HL-60 (cell line): ENCODE measurements at regions not wholly inside any gene's neighbourhood (a gene's known extent, or its start where the extent isn't known, plus 50 kb on each side); places are given as distances from the start of the nearest gene placed in this dataset.

Source experiments
- CTCF ChIP-seq: IDR thresholded peaks from one replicate; pipeline ENCODE4 v1.5.1; 2011; ENCODE audit warnings: low read length, control low read depth, inconsistent platforms; ENCODE audit not compliant: insufficient read depth
- GABPA ChIP-seq: IDR thresholded peaks from 2 replicates; pipeline ENCODE4 v1.6.1; 2012; ENCODE audit warnings: low read depth
- POLR2AphosphoS5 ChIP-seq: IDR thresholded peaks from 2 replicates; pipeline ENCODE4 v1.6.1; 2012; ENCODE audit warnings: low read depth
- REST ChIP-seq: IDR thresholded peaks from 2 replicates; pipeline ENCODE4 v1.6.1; 2012; ENCODE audit warnings: low read depth; ENCODE audit not compliant: insufficient replicate concordance
- SPI1 ChIP-seq: IDR thresholded peaks from 2 replicates; pipeline ENCODE4 v1.6.1; 2012; ENCODE audit warnings: low read depth, mild to moderate bottlenecking, borderline replicate concordance

GRCh38 chr5:123865641-123866040 is 353.7 kb downstream of the CSNK1G3 start:
- TF ChIP-seq REST (no peak), SPI1 (no peak), POLR2AphosphoS5 (no peak), CTCF (no peak), GABPA (no peak)
